HG03175 (cell line): ENCODE measurements at regions not wholly inside any gene's neighbourhood (a gene's known extent, or its start where the extent isn't known, plus 50 kb on each side); places are given as distances from the start of the nearest gene placed in this dataset.
"Not testable (repeated sequence)": the region's sequence is repeated elsewhere in the genome, so short reads cannot be mapped to it uniquely, and the experiment has no call there.

Experiments
- ATAC-seq: cut with Tn5 transposase; IDR thresholded peaks from one replicate; pipeline ENCODE4 v1.9.1; 2021; ENCODE audit warnings: mild to moderate bottlenecking, moderate library complexity; ENCODE audit not compliant: unreplicated experiment

DNA sequence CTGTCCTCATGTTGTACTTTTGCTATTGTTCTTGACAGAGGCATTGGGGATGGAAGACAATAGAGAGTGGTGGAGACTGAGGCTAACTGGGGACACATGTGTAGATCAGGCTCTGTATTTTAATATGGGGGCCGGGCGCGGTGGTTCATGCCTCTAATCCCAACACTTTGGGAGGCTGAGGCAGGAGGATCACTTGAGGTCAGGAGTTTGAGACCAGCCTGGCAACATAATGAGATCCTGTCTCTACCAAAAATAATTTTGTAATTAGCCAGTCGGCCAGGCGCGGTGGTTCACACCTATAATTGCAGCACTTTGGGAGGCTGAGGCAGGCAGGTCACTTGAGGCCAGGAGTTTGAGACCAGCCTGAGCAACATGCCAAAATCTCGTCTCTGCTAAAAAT lies 72.5 kb upstream of the FOXK1 start:
- ATAC-seq = not testable (repeated sequence)

DNA sequence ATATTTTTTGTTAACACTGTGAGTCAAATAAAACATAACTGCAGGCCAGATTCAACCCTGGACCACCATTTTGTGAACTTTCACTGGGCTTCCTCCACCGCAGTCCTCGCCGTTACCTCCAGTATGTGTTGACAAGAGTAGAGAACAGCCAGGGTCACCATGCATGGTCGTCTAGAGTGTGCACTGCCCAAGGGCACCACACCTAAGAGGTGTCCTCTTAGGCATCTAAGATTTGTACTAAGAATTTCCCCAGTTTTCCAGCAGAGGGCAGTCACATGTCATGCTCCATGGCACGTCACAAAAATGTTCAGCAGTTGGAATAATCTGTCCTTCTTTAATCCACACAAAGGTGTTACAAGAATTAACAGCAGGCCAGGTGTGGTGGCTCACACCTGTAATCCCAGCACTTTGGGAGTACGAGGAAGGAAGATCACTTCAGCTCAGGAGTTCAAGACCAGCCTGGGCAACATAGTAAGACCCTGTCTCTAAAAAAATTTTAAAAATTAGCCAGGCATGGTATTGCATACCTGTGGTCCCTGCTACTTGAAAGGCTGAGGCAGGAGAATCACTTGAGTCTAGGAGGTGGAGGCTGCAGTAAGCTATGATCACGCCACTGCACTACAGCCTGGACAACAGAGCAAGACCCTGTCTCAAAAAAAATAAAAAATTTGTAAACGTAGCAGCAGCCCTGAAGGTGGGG lies 71.2 kb upstream of the FOXK1 start:
- peak; percentile 78 for ATAC-seq

DNA sequence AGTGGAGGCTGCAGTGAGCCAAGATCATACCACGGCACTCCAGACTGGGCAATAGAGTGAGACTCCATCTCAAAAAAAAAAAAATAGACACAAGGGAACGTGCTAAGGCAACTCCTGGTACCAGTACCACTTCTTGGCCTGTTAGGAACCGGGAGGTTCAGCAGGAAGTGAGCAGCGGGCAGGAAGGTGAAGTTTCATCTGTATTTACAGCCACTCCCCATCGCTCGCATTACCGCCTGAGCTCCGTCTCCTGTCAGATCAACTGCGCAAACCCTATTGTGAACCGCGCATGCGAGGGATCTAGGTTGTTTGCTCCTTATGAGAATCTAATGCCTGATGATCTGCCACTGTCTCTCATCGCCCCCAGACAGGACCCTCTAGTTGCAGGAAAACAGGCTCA lies 69.9 kb upstream of the FOXK1 start:
- no peak for ATAC-seq

DNA sequence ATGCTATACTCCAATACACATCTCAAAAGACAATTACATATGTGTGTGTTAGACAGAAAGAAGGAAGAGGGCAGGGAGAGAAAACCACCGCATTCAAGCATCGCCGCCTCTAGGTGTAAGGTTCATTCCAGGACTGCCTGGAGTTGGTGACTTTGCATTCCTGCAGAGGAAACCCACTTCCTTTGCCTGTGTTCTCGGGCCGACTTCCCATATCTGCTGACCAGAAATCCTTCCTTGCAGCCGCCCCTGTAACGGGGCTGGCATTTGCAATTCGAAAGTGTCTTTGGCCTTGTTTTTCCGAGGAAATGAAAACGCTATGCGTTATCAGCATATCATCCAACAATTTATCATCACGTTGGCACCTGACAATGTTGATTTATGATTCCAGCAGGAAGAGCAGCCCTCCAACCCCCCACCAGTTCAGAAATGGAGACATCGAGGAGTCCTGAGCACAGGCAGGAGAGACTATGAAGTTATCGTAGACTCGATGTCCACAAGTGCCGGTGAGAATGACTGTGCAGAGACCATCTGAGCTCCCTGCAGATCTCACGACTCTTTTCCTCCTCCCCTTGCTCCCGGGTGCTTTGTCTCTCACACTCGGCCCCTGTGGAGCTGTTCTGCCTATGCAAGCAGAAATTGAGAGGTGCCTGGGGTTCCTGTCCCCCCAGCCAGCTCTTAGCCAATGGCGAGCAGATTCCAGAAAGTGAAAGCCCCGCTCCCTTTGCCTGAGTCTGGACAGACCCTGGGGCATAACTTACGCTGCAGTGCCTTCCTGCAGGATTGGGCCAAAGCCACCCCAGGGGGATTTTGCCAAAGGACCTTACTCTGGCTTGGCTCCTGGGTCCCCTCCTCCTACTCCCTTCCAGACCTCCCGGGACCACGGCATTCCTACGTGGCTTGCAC lies 68.9 kb upstream of the FOXK1 start:
- no peak for ATAC-seq

DNA sequence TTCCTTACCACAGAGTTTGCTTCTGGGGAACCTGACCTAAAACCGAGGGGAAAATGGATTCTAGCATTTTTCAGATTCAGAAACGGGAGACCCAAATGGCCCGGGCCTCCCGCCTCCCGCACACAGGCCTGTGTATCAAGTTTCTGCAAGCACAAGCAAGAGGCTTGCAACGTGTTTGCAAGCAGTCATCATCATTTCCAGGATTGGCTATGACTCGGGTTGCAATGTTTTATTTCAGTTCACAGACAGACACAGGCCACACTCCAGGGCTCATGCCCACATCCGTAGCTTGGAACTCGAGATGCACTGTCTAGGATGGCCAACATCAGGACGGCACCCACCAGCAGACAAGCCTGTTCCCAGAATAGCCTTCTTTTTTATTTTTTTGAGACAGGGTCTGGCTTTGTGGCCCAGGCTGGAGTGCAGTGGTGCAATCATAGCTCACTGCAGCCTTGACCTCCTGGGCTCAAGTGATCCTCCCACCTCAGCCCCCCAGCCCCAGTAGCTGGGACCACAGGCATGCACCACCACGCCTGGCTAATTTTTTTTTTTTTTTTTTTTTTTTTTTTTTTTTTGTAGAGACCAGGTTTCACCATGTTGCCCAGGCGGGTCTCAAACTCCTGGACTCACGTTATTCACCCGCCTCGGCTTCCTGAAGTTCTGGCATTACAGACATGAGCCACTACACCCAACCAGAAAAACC lies 68.1 kb upstream of the FOXK1 start:
- no peak for ATAC-seq

DNA sequence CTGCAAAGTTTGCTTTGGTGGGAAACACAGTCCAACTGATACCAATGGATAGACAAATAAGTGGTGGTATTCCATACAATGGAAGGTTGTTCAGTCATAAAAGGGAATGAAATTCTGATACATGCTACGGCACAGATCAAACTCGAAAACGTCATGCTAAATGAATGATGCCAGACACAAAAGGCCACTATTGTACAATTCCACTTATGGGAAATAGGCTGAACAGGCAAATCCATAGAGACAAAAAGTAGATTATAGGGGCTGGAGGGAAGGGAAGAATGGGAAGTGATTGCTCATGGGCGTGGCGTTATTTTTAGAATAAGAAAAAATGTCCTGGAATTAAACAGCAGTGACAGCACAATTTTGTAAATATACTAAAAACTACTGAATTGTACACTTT lies 66.0 kb upstream of the FOXK1 start:
- ATAC-seq = no peak

DNA sequence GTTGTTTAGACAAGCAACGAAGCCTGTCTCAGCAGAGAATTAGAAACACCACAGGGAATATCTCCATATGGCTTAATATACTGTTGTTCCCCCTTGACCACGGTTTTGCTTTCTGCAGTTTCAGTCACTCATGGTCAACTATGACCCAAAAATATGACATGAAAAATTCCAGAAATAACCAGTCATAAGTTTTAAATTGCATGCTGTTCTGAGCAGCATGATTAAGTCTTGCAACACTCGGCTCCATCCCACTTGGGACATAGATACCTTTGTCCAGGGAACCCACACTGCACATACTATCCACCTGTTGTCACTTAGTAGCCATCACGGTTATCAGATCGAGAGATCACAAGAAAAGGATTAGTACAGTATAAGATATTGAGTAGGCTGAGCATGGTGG lies 60.7 kb upstream of the FOXK1 start:
- no peak for ATAC-seq

DNA sequence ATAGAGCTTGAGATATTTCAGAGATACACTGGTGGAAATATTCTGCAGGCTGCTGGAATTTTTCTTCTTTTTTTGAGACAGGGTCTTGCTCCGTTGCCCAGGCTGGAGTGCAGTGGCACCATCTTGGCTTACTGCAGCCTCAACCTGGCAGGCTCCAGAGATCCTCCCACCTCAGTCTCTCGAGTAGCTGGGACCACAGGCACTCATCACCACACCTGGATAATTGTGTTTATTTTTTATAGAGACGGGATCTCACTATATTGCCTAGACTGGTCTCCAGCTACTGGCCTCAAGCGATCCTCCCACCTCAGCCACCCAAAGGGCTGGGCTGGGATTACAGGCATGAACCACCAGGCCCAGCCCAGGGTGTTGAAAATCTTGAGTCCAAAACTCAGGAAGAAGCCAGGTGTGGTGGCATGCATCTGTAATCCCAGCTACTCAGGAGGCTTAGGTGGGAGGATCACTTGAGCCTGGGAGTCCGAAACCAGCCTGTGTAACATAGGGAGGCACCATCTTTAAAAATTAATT lies 55.7 kb upstream of the FOXK1 start:
- no peak for ATAC-seq

DNA sequence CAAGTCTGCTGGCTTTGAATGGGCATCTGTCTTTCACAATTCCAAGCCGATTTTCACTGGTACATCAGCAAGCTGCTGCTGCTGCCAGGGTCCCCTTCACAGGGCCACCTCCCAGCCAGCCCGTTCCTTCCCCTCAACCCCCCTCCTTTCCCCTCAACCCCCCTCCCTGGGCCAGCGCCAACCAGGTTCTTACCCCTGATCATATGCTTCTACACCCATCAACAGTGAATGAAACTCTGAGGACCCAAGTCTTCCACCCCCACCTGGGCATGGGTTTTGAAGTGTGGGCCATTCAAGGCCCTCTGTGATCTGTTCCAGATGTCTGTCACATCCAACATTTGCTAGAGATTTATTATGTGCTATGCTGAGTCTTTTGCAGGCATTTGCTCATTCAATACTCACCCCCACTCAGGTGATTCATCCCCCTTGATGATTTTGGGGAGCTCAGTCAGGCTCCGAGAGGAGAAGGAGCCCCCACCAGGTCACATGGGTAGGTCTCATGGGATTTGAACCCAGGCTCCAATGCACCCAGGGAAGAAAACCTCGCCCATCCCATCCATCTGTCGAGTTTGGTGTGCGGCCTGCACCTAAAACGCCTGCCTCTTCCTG lies 52.7 kb upstream of the FOXK1 start:
- no peak for ATAC-seq

DNA sequence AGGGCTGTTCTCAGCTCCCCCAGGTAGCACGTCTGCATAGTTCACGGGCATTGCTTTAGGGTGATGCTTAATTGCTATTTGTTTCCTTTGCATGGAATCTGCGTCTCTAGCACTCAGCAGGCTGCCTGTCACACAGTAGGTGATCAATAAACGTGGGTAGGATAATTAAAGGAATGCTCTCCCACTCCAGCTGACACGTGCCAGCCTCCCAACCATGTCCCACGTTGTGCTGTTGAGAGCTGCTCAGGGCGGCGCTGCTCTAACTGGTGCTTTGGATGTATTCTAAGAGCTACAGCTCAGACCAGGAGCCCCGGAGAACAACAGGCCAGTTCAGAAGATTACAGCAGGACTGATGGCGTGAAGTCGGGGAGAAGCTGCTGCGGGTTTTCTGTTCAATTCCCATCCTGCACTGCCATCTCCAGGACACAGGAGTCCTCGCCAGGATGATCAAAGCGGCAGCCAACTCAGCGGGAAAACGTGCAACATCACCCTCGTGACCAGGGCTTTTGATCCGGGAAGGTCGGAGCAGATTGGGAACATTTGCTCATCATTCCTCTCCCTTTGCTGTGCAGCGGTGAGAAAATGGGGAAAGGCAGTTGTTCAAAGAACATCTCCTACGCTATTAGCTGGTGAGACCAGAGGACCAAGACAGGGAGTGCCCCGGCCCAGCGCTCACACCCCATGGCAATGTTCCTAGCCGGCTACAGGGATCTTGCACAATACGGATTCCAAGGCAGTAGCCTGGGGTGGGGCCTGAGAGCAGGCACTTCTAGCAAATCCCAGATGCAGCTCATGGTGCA lies 50.5 kb upstream of the FOXK1 start:
- ATAC-seq = no peak
